NCI-H187 (cell line): ENCODE measurements at regions not wholly inside any gene's neighbourhood (a gene's known extent, or its start where the extent isn't known, plus 50 kb on each side); places are given as distances from the start of the nearest gene placed in this dataset.

Experiments
- DNase-seq, 2 experiments: peaks; one replicate each; lab custom pipeline; 2025; lab: John Stamatoyannopoulos, UW

- no peak for DNase-seq
Observed at GRCh38 chr2:212945526-212945925, 205.9 kb downstream of the IKZF2 start.

GRCh38 chr2:212943351-212943750, 208.1 kb downstream of the IKZF2 start:
- no peak for DNase-seq

GRCh38 chr2:212941361-212941760, 210.1 kb downstream of the IKZF2 start:
- DNase-seq = no peak

- DNase-seq = peak in 1 of 2 experiments; percentile 21
Observed at GRCh38 chr2:212940816-212941215, 210.6 kb downstream of the IKZF2 start.

DNA sequence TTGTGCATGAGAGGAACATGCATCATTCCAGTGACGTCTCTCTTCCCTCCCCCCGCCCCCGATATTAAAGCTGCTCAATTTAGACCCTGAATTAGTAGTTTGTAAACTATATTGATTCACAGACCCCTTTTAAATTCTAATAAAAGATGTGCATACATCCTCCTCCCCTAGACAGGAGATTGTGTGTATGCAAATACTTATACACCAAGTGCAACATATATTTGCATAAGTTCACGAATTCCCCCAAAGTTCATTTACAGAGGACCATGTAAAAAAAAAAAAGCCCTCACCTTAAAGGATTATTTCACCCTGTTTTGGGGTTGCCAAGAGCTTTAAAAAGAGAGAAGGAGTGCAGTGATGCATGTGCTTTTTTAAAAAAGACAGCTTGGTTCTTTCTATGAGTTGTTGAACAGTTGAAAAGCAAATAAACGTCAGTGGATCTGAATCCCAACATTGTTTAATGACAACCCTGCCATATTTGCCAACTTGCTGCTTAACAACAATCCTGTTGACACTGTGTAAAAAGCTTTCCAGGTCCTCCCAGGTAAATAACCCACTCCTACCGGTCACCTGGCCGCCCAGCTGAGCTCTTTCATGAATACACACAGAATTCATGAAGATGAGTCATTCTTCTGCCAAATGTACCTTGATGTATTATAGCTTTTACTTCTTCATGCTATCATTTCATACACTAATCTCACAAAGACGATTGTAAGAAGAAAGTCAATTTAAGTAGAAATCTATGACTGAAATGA, 211.5 kb downstream of the IKZF2 start:
- DNase-seq = no peak

- no peak for DNase-seq
Observed at GRCh38 chr2:212938144-212938793, 213.1 kb downstream of the IKZF2 start.

DNA sequence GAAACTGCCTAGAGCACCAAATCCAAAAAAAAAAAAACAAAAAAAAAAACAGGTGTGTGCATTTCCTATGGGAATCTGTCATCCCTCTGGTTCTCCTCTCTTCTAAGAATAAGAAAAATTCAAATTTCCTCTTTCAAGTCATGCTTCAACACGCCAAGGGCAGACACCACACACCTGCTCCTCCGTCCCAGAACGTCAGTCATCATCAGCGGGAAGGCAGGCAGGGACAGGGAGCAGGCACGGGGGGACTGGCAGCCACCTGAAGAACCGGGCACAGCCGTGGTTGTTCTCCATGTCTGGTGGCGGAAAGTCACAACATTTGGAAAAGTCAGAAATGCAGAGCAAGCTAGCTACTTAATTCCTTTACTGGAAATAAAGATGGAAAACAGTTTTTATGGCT, 214.8 kb downstream of the IKZF2 start:
- no peak for DNase-seq

DNA sequence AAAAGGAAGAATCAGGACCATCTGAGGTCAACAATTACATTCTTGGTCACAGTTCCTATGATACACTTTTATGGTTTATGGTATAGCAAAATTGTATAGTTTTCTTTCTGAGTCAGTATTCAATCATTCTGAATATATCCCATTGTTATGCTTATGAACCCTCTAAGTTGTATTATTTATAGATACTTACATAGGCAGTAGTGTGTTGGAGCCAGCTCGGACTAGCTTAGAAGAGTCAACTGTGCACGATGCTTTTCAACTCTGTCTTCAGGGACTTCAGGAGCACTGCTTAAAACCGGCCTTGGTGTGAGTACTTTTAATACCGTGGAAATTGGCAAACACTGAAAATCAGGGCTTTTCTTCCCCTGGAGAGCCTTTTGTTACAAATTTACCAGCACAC, 215.7 kb downstream of the IKZF2 start:
- no peak for DNase-seq

DNA sequence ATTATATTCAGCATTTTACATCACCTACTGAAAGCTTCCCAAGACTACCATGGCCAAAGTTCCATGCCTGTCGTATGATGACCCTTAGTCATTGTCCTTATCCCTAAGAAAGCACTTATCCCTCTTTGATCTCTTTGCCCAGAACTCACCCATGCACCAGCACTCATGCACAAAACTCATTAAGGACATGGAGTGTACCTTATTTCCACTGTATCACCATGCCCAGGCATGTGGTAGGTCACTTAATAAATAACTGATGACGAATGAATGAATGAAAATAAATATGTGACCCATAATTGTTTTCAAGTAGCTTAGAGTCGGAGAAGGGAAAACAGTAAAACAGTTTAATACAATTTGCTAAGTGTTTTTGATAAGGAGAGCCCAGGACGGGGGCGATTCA, 220.1 kb downstream of the IKZF2 start:
- DNase-seq = no peak

GRCh38 chr2:212930556-212931260, 220.7 kb downstream of the IKZF2 start:
- DNase-seq = no peak

DNA sequence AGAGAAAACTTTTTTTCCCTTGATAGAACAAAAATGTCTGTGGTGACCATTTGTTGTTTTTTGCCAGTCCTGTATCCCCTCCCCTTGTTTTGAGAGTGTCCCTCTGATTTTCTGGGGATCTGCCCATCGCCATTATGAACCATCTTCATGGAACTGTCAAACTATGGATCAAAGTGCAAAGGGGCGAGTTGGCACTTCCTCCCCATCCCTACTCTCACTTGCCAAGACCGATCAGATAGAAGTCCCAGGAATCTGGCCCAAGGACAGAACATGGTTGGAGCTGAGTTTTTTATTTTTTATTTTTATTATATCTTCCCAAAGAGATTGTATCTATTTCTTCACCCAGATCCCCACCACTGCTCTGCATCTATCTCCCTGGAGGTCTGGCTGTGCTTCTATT, 221.4 kb downstream of the IKZF2 start:
- DNase-seq = no peak

GRCh38 chr2:212929116-212929515, 222.3 kb downstream of the IKZF2 start:
- no peak for DNase-seq

DNA sequence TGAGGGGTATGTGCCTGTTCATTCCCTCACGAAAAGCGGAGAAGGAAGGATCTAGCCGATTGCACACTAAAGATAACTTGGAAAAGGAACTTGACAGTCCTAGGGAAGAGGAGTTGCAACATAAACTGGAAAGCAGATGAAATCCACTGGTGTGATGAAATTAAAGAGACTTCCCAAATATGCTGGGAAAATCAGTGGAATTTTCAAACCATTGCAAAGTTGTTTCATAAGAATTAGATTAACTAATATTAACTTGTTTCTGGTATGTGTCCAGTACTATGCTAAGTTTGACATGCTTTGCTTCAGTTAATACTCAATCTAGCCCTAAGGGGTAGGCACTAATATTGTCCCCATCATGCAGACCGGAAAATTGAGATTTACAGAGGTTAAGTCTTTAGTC, 222.7 kb downstream of the IKZF2 start:
- no peak for DNase-seq

- DNase-seq = no peak
Observed at GRCh38 chr2:212926940-212927339, 224.5 kb downstream of the IKZF2 start.

GRCh38 chr2:212923393-212923792, 228.0 kb downstream of the IKZF2 start:
- DNase-seq = no peak

GRCh38 chr2:212922701-212923100, 228.7 kb downstream of the IKZF2 start:
- DNase-seq = no peak

DNA sequence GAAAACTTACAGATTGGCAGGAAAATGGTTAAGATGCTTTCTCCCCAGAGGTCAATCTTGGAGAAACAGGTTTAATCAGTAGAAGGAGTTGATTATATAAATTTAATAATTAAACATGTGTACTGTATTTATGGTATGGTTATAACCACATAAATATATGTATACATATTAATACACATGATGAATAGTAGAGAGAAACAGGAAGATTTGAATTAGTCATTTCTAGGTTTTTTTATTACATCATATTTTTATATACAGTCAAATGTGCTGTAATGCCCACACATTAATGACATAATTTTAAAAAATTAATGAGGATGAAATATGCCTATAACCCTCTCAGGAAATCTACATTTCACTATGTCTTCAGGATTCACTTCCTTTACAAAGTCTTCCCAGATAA, 229.7 kb downstream of the IKZF2 start:
- DNase-seq = no peak

DNA sequence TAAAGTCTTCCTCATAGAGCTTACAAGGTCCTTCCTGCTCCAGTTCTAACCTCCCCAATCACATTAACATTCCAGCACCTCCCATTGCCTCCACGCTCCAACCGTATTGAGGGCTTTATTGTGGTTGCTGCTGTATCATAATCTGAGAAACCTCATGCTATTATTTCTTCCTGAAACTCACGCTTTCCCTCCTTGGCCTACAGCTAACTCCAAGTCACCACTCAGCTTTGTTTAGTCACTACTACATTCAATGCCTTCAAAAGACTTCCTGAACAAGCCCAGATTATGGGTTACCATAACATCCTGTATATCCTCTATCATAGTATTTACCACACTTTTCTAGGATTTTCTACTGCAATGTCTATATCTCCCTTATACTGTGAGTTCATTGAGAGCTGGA, 230.4 kb downstream of the IKZF2 start:
- no peak for DNase-seq

GRCh38 chr2:212919238-212919637, 232.2 kb downstream of the IKZF2 start:
- DNase-seq = peak in 1 of 2 experiments; percentile 29

DNA sequence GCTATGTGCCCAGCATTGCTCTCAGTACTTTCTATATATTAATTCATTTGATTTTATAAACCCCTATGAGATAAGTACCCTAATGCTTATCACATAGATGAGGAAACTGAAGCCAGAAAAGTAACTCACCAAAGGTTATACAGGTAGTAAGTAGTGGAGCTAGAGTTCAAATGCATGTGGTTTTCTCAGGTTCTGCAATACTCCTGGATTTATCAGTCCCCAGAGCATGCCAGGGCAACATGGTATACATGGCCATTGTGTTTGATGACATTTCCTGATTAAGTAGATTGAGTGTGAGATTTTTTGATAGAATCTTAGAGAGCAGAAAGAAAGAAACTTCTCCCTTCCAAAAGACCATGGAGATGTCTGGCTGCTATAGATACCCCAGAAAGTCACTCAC, 233.1 kb downstream of the IKZF2 start:
- no peak for DNase-seq

GRCh38 chr2:212915121-212915782, 236.2 kb downstream of the IKZF2 start:
- no peak for DNase-seq

DNA sequence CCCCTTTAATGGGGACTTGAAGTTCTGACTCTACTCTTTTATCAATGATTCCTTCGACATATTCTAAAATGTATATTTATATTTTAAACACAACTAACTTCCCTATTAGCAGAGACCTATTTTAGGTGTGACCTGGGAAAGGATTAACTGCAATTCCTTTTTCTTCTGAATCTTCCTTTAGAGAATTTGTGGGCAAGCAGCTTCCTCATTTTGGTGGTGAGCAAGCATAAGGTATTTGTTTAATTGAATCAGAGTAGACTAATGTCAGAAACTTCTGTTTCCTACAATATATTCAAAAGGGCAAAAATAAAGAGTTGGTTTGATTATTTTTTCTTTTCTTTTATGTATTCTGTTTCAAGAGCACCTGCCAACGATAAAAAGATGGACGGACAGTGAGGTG, 237.0 kb downstream of the IKZF2 start:
- no peak for DNase-seq
